ENCODE measurements at regions not wholly inside any gene's neighbourhood (a gene's known extent, or its start where the extent isn't known, plus 50 kb on each side); places are given as distances from the start of the nearest gene placed in this dataset.

- TF ChIP-seq CTCF (IDR thresholded peaks at IDR 0.05), result no peak
- TF ChIP-seq TCF7 (CRISPR knock-in tag; IDR thresholded peaks at IDR 0.05; ENCODE audit: low read depth), result no peak
- no peak for TF ChIP-seq FOXP4 (CRISPR knock-in tag; IDR thresholded peaks at IDR 0.05)
- TF ChIP-seq ZNF512 (CRISPR knock-in tag; IDR thresholded peaks at IDR 0.05; ENCODE audit: borderline replicate concordance), result no peak
Observed at GRCh38 chr9:118761016-118761790, 608.0 kb downstream of the BRINP1 start.

Data from WTC11 (cell line).